SH-SY5Y (cell line): ENCODE measurements at regions not wholly inside any gene's neighbourhood (a gene's known extent, or its start where the extent isn't known, plus 50 kb on each side); places are given as distances from the start of the nearest gene placed in this dataset.

Source experiments
- GATA2 ChIP-seq: IDR thresholded peaks from 2 replicates; pipeline ENCODE4 v1.6.1; 2011; ENCODE audit warnings: mild to moderate bottlenecking, low read depth, low read length
- GATA3 ChIP-seq: IDR thresholded peaks from 2 replicates; pipeline ENCODE4 v1.6.1; 2011; ENCODE audit warnings: low read depth, mild to moderate bottlenecking, low read length, moderate library complexity

- no peak for TF ChIP-seq GATA3
- no peak for TF ChIP-seq GATA2
These were observed 220.7 kb downstream of the NR2F2 start for GRCh38 chr15:96551196-96551595.
